Esophagus squamous epithelium (tissue), 5 donors: ENCODE measurements at regions not wholly inside any gene's neighbourhood (a gene's known extent, or its start where the extent isn't known, plus 50 kb on each side); places are given as distances from the start of the nearest gene placed in this dataset.
"Not testable (repeated sequence)": the region's sequence is repeated elsewhere in the genome, so short reads cannot be mapped to it uniquely, and the experiment has no call there.

Experiments used
- DNase-seq: peaks from one replicate; lab custom pipeline; 2025; lab: John Stamatoyannopoulos, UW
- H3K27ac ChIP-seq, 4 donors: fragments of 200-600 bp; sonication (generic); one replicate each; pipeline ENCODE4 v1.5.1; 2016 to 2019; ENCODE audit warnings: mild to moderate bottlenecking in 1 of 4
- H3K27me3 ChIP-seq, 4 donors: fragments of 200-600 bp; sonication (generic); 1 replicate in 3 of 4; 2 replicates in 1 of 4; pipeline versions ENCODE4 v1.5.1 to v1.6.0; 2017 to 2021; ENCODE audit warnings: antibody characterized with exemption in 1 of 4
- H3K36me3 ChIP-seq, 3 donors: fragments of 200-600 bp; sonication (generic); one replicate each; pipeline ENCODE4 v1.5.1; 2016 to 2019
- H3K4me1 ChIP-seq, 3 donors: fragments of 200-600 bp; sonication (generic); one replicate each; pipeline ENCODE4 v1.5.1; 2017 to 2019
- H3K4me3 ChIP-seq, 4 donors: fragments of 200-600 bp; sonication (generic); 1 replicate in 3 of 4; 2 replicates in 1 of 4; pipeline ENCODE4 v1.5.1; 2016 to 2019; ENCODE audit warnings: mild to moderate bottlenecking in 2 of 4, moderate library complexity in 1 of 4
- H3K9me3 ChIP-seq, 3 donors: fragments of 200-600 bp; sonication (generic); one replicate each; pipeline ENCODE4 v1.5.1; 2016 to 2019
- CTCF ChIP-seq, 6 experiments: fragments of 450-650 bp in 4 of 6; fragments of 200-600 bp in 2 of 6; sonication (generic) in 2 of 6; IDR thresholded peaks; one replicate each; pipeline ENCODE4 v1.5.1; 2016 to 2019; ENCODE audit warnings: antibody characterized with exemption in 6 of 6, mild to moderate bottlenecking in 4 of 6, moderate library complexity in 4 of 6
- POLR2A ChIP-seq, 4 donors: fragments of 450-650 bp; IDR thresholded peaks; one replicate each; pipeline ENCODE4 v1.6.1; 2017; ENCODE audit warnings: antibody characterized with exemption in 4 of 4, mild to moderate bottlenecking in 4 of 4, moderate library complexity in 3 of 4
- WGBS, 2 donors: methylation state at CpG; one replicate each; pipeline ENCODE4 v1.1.5; 2018; 5-methylcytosine and 5-hydroxymethylcytosine counted together
- intact Hi-C: fragments of 100-400 bp; cut with DNase I; formaldehyde crosslinking; loops from one replicate; pipeline ENCODE4 v1.15.0; 2022
- donor health status: DM: yes; HTN: yes; CAD: no.

GRCh38 chr5:25669645-25670401, 1025.0 kb upstream of the CDH10 start:
- TF ChIP-seq CTCF (IDR thresholded peaks at IDR 0.05) (no peak), POLR2A (IDR thresholded peaks at IDR 0.05) (no peak)
- no peaks in the 10 kb centered on the region for H3K4me1 ChIP-seq
- H3K36me3 ChIP-seq, result no peaks in the 10 kb centered on the region
- H3K27me3 ChIP-seq, result no peaks in the 10 kb centered on the region
- no peak for DNase-seq
- 64 to 67% methylated on average over 1 of the region's 1 CpG for WGBS, 2 donors
- intact Hi-C loops, result no loop called here
- no peak overlapping the region for H3K27ac ChIP-seq
- no peak overlapping the region for H3K4me3 ChIP-seq
- peaks cover 0 to 9% (median 0%) of the 10 kb centered on the region in 3 donors for H3K9me3 ChIP-seq

GRCh38 chr5:25662610-25663009, 1017.8 kb upstream of the CDH10 start:
- Histone ChIP-seq H3K4me1 (no peaks in the 10 kb centered on the region), H3K27ac (no peak overlapping the region), H3K9me3 (peaks cover 0 to 19% (median 8%) of the 10 kb centered on the region in 3 donors), H3K4me3 (no peak overlapping the region), H3K36me3 (no peaks in the 10 kb centered on the region), H3K27me3 (no peaks in the 10 kb centered on the region)
- 49 to 69% methylated on average over 2 of the region's 2 CpGs for WGBS, 2 donors
- DNase-seq, result no peak
- intact Hi-C loops, result no loop called here
- TF ChIP-seq CTCF (IDR thresholded peaks at IDR 0.05) (no peak), POLR2A (IDR thresholded peaks at IDR 0.05) (no peak)

DNA sequence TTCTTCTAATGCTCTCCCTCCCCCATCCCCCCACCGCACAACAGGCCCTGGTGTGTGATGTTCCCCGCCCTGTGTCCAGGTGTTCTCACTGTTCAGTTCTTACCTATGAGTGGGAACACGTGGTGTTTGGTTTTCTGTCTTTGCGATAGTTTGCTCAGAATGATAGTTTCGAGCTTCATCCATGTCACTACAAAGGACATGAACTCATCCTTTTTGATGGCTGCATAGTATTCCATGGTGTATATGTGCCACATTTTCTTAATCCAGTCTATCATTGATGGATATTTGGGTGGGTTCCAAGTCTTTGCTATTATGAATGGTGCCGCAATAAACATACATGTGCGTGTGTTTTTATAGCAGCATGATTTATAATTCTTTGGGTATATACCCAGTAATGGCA, 1005.5 kb upstream of the CDH10 start:
- peaks cover 0 to 14% (median 0%) of the 10 kb centered on the region in 3 donors for H3K9me3 ChIP-seq
- DNase-seq, H3K27ac ChIP-seq, H3K4me1 ChIP-seq, H3K27me3 ChIP-seq, H3K4me3 ChIP-seq, intact Hi-C loops, H3K36me3 ChIP-seq: not testable (repeated sequence)
- WGBS, 2 donors, result 87 to 88% methylated on average over 7 of the region's 7 CpGs

GRCh38 chr5:25649628-25650265, 1005.0 kb upstream of the CDH10 start:
- H3K4me1 ChIP-seq, result no peaks in the 10 kb centered on the region
- DNase-seq, result no peak
- 88 to 97% methylated on average over 16 of the region's 16 CpGs for WGBS, 2 donors
- H3K9me3 ChIP-seq, result peaks cover 0 to 8% (median 0%) of the 10 kb centered on the region in 3 donors
- no peak for TF ChIP-seq POLR2A (IDR thresholded peaks at IDR 0.05)
- TF ChIP-seq CTCF (IDR thresholded peaks at IDR 0.05), result no peak
- H3K36me3 ChIP-seq, result no peaks in the 10 kb centered on the region
- no peak overlapping the region for H3K27ac ChIP-seq
- H3K4me3 ChIP-seq, result no peak overlapping the region
- intact Hi-C loops, result no loop called here
- H3K27me3 ChIP-seq, result no peaks in the 10 kb centered on the region

DNA sequence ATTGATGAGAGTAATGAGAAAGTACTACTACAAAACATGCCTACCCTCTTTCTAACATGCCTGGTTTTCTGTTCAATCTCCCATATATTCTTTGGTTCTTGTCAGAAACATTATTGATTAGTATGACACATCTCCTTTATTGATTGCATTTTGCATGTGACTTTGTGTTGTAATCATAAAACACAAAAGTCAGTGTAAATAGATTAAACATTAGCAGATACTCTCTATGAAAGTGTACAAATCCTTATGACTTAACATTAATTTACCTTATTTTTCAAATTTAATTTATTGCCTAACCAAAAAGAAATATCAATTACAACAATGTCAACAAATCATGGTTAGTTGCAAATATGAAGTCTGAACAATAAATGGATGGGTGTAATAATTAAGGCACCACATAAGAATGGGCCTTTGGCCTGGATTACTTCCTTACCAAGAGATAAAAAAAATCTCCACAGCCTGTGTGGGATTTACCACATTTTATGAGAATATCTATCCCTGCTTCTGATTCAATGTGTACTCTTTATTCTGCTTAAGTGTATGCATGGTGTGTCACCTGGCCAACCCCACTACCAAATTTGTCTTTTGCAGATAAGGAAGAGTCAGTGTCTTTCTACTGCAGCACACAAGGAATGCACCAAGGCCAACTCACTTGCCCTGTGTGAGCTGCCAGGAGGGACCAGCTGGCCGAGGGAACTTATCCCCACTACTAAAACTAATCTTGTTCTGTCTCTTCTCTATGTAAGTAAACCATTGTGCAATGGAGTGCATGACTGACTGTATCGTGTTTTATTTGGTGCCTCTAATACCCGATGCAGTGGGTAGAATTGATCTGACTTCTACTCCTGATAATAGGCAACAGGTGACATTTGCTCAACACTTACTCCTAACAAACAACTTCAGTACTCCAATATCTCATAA, 1001.9 kb upstream of the CDH10 start:
- no peak overlapping the region for H3K27ac ChIP-seq
- H3K36me3 ChIP-seq, result no peaks in the 10 kb centered on the region
- peaks cover 0 to 11% (median 0%) of the 10 kb centered on the region in 3 donors for H3K9me3 ChIP-seq
- no peak overlapping the region for H3K4me3 ChIP-seq
- no peaks in the 10 kb centered on the region for H3K4me1 ChIP-seq
- DNase-seq, result no peak
- 57 to 66% methylated on average over 3 of the region's 3 CpGs for WGBS, 2 donors
- intact Hi-C loops, result no loop called here
- TF ChIP-seq CTCF (IDR thresholded peaks at IDR 0.05) (no peak), POLR2A (IDR thresholded peaks at IDR 0.05) (no peak)
- no peaks in the 10 kb centered on the region for H3K27me3 ChIP-seq
